K562 (cell line): ENCODE measurements at regions not wholly inside any gene's neighbourhood (a gene's known extent, or its start where the extent isn't known, plus 50 kb on each side); places are given as distances from the start of the nearest gene placed in this dataset.

Experiments
- CREB1 ChIP-seq, 2 experiments: sonication (generic) in 1 of 2; formaldehyde crosslinking in 1 of 2; IDR thresholded peaks; 2 replicates each; pipeline versions ENCODE4 v1.6.1 to v1.8.0; 2012 to 2022; ENCODE audit warnings: inconsistent platforms in 1 of 2, mild to moderate bottlenecking in 1 of 2, missing genetic modification reagents in 1 of 2, moderate library complexity in 1 of 2
- GTF2A2 ChIP-seq: IDR thresholded peaks from 2 replicates; pipeline ENCODE4 v1.6.1; 2016; ENCODE audit warnings: mild to moderate bottlenecking, missing genetic modification characterization, missing compliant biosample characterization
- JUN ChIP-seq, 2 experiments: sonication (generic) in 1 of 2; formaldehyde crosslinking in 1 of 2; IDR thresholded peaks; 2 replicates each; pipeline versions ENCODE4 v1.6.1 to v1.8.0; 2012 to 2022; ENCODE audit warnings: borderline replicate concordance in 2 of 2, mild to moderate bottlenecking in 2 of 2, improper control_type of control experiment in 1 of 2, low read depth in 1 of 2, low read length in 1 of 2, missing genetic modification reagents in 1 of 2
- NCOA4 ChIP-seq: fragments of 450-650 bp; IDR thresholded peaks from 2 replicates; pipeline ENCODE4 v1.6.1; 2018; ENCODE audit warnings: mild to moderate bottlenecking; ENCODE audit not compliant: partially characterized antibody
- NFE2L1 ChIP-seq: fragments of 450-650 bp; IDR thresholded peaks from 2 replicates; pipeline ENCODE4 v1.6.1; 2016; ENCODE audit warnings: missing genetic modification characterization, low read depth, mild to moderate bottlenecking, missing compliant biosample characterization, moderate library complexity, borderline replicate concordance
- POLR2A ChIP-seq: fragments of 450-650 bp; conservative IDR thresholded peaks from 2 replicates; pipeline ENCODE4 v1.6.1; 2016
- SIN3A ChIP-seq, 2 experiments: fragments of 150-350 bp in 1 of 2; IDR thresholded peaks; 2 replicates each; pipeline ENCODE4 v1.6.1; 2011 to 2016; ENCODE audit warnings: borderline replicate concordance in 2 of 2, low read depth in 2 of 2, low read length in 2 of 2, mild to moderate bottlenecking in 2 of 2, moderate library complexity in 2 of 2; ENCODE audit not compliant: control insufficient read depth in 1 of 2
- USF1 ChIP-seq: sonication (generic); formaldehyde crosslinking; IDR thresholded peaks from 2 replicates; pipeline ENCODE4 v1.9.0; 2022; ENCODE audit warnings: mild to moderate bottlenecking, missing genetic modification reagents
- ZBTB12 ChIP-seq: fragments of 250-450 bp; sonication (Bioruptor Pico); IDR thresholded peaks from 2 replicates; pipeline ENCODE4 v1.4.0; 2020
- ZNF217 ChIP-seq: sonication (generic); formaldehyde crosslinking; IDR thresholded peaks from 2 replicates; pipeline ENCODE4 v1.8.0; 2022; ENCODE audit warnings: mild to moderate bottlenecking, missing genetic modification reagents
- TF ChIP-seq, protein P1 (sequence below), 3 experiments: IDR thresholded peaks in 2 of 3; conservative IDR thresholded peaks in 1 of 3; 2 replicates each; pipeline ENCODE4 v1.5.1; 2011 to 2012; ENCODE audit warnings: low read length in 3 of 3, mild to moderate bottlenecking in 3 of 3, control low read depth in 2 of 3, improper control_type of control experiment in 1 of 3, inconsistent platforms in 1 of 3, low read depth in 1 of 3, mixed read lengths in 1 of 3, moderate library complexity in 1 of 3; ENCODE audit not compliant: insufficient read depth in 2 of 3

DNA sequence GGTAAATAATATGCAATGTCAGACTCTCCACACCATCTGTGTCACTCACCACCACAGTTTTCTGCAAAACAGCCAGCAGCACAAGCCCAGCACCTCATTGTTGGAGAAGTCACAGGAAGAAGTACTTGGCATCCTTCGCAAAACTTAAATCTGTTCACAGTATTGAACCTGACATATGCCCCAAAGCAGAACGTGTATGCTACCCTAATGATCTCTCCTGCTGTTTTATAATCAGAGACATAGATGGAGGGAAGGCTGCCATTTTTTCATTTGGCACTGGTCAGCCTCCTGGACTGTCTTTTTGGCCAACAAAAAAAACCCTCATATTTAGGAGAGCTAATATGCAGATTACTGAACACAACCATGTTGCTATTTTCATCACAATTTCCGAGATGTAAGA lies 1272.9 kb downstream of the ROBO1 start:
- TF ChIP-seq ZBTB12 (CRISPR knock-in tag), result no peak
- TF ChIP-seq JUN (IDR thresholded peaks at IDR 0.05; ENCODE audit: borderline replicate concordance, low read depth, low read length), result no peak
- no peak for TF ChIP-seq JUN (CRISPR knock-in tag; IDR thresholded peaks at IDR 0.05; ENCODE audit: borderline replicate concordance)
- TF ChIP-seq, protein P1, sequence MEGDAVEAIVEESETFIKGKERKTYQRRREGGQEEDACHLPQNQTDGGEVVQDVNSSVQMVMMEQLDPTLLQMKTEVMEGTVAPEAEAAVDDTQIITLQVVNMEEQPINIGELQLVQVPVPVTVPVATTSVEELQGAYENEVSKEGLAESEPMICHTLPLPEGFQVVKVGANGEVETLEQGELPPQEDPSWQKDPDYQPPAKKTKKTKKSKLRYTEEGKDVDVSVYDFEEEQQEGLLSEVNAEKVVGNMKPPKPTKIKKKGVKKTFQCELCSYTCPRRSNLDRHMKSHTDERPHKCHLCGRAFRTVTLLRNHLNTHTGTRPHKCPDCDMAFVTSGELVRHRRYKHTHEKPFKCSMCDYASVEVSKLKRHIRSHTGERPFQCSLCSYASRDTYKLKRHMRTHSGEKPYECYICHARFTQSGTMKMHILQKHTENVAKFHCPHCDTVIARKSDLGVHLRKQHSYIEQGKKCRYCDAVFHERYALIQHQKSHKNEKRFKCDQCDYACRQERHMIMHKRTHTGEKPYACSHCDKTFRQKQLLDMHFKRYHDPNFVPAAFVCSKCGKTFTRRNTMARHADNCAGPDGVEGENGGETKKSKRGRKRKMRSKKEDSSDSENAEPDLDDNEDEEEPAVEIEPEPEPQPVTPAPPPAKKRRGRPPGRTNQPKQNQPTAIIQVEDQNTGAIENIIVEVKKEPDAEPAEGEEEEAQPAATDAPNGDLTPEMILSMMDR (IDR thresholded peaks at IDR 0.05 in 2 of 3, conservative IDR thresholded peaks at IDR 0.05 in 1 of 3; ENCODE audit: insufficient read depth in 2 of 3, low read depth in 1 of 3, low read length in 3 of 3), result no peak
- no peak for TF ChIP-seq NFE2L1
- no peak for TF ChIP-seq USF1 (CRISPR knock-in tag)
- TF ChIP-seq CREB1 (IDR thresholded peaks at IDR 0.05), result no peak
- TF ChIP-seq CREB1 (CRISPR knock-in tag; IDR thresholded peaks at IDR 0.05), result no peak
- no peak for TF ChIP-seq GTF2A2 (tag)
- TF ChIP-seq ZNF217, result no peak
- no peak for TF ChIP-seq NCOA4
- no peak for TF ChIP-seq POLR2A
- no peak for TF ChIP-seq SIN3A (IDR thresholded peaks at IDR 0.05; ENCODE audit: borderline replicate concordance in 2 of 2, control insufficient read depth in 1 of 2, low read depth in 2 of 2, low read length in 2 of 2)
